ENCODE measurements at regions not wholly inside any gene's neighbourhood (a gene's known extent, or its start where the extent isn't known, plus 50 kb on each side); places are given as distances from the start of the nearest gene placed in this dataset.

DNA sequence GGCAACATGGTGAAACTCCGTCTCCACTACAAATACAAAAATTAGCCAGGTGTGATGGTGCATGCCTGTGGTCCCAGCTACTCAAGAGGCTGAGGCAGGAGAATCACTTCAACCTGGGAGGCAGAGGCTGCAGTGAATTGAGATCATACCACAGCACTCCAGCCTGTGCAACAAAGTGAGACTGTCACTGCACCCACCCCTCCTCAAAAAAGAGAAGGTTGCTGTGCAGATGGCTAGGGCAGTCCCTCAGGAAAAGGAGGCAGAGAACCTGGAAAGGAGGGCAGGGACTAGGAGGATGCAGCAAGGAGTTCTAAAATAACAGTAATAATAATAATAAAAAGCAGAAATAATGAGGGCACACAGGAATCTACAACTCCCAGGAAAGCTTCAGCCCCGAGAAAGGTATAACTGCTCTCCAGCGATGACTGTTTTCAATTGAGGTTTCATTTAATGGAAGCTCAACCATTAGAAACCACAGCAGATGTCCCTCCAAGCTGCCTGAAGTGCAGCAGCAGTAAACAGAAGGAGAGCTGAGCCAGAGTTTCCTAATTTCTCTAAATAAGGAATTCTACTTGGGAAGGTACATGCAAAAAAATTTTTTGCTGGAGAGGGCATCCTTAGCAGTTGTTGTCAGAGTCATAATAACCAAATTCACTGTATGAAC lies 326.5 kb downstream of the GATA3 start:
- TF ChIP-seq POU6F1 (CRISPR knock-in tag; IDR thresholded peaks at IDR 0.05; ENCODE audit: borderline replicate concordance, low read depth) (no peak), CSDC2 (CRISPR knock-in tag; IDR thresholded peaks at IDR 0.05) (no peak), CSRNP3 (CRISPR knock-in tag; IDR thresholded peaks at IDR 0.05) (no peak), ZC3H10 (CRISPR knock-in tag; IDR thresholded peaks at IDR 0.05) (no peak), RARB (CRISPR knock-in tag; IDR thresholded peaks at IDR 0.05) (no peak)
- no peak for ATAC-seq

DNA sequence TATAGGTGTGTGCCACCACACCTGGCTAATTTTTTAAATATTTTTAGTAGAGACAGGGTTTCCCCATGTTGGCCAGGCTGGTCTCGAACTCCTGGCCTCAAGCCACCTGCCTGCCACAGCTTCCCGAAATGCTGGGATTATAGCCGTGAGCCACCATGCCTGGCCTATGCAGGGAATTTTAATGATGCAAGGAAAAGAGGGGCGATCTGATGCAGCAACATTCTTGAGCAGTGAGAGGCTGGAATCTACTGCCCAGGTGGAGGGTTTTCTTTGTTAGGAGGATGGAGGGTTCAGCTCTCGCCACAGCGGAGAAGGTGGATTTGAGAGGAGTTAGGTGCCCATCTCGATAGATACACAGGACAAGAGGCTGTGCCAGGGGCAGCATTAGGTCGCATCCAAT lies 332.3 kb downstream of the GATA3 start:
- no peak for ATAC-seq

More for the DNA sequence above, 332.3 kb downstream of the GATA3 start:
- no peak for TF ChIP-seq TSHZ2 (CRISPR knock-in tag; IDR thresholded peaks at IDR 0.05)
- no peak for TF ChIP-seq BACH2 (CRISPR knock-in tag; IDR thresholded peaks at IDR 0.05; ENCODE audit: borderline replicate concordance)
- TF ChIP-seq SNAI2 (CRISPR knock-in tag; IDR thresholded peaks at IDR 0.05), result no peak
- no peak for TF ChIP-seq GLIS3 (CRISPR knock-in tag; IDR thresholded peaks at IDR 0.05)
- no peak for TF ChIP-seq PATZ1 (CRISPR knock-in tag; IDR thresholded peaks at IDR 0.05; ENCODE audit: borderline replicate concordance)
- no peak for TF ChIP-seq CSRNP3 (CRISPR knock-in tag; IDR thresholded peaks at IDR 0.05)
- TF ChIP-seq ZNF8 (CRISPR knock-in tag; IDR thresholded peaks at IDR 0.05), result no peak
- TF ChIP-seq ISL1 (CRISPR knock-in tag; IDR thresholded peaks at IDR 0.05), result no peak
- no peak for TF ChIP-seq OSR1 (CRISPR knock-in tag; IDR thresholded peaks at IDR 0.05)
- TF ChIP-seq TCF4 (CRISPR knock-in tag; IDR thresholded peaks at IDR 0.05; ENCODE audit: borderline replicate concordance), result no peak
- no peak for TF ChIP-seq ZFP30 (CRISPR knock-in tag; IDR thresholded peaks at IDR 0.05)
- no peak for TF ChIP-seq RARB (CRISPR knock-in tag; IDR thresholded peaks at IDR 0.05)
- TF ChIP-seq ZC3H10 (CRISPR knock-in tag; IDR thresholded peaks at IDR 0.05), result no peak
- no peak for TF ChIP-seq POU6F1 (CRISPR knock-in tag; IDR thresholded peaks at IDR 0.05; ENCODE audit: borderline replicate concordance, low read depth)
- no peak for TF ChIP-seq TOX (CRISPR knock-in tag; IDR thresholded peaks at IDR 0.05; ENCODE audit: borderline replicate concordance)
- no peak for TF ChIP-seq ZNF565 (CRISPR knock-in tag; conservative IDR thresholded peaks at IDR 0.05; ENCODE audit: low read depth)
- no peak for TF ChIP-seq CSDC2 (CRISPR knock-in tag; IDR thresholded peaks at IDR 0.05)
- TF ChIP-seq ZNF70 (CRISPR knock-in tag; IDR thresholded peaks at IDR 0.05), result no peak
- no peak for TF ChIP-seq PPARA (CRISPR knock-in tag; IDR thresholded peaks at IDR 0.05; ENCODE audit: borderline replicate concordance)
- TF ChIP-seq ZFP3 (CRISPR knock-in tag; IDR thresholded peaks at IDR 0.05), result no peak
